Neural cell (in vitro differentiated cells): ENCODE measurements at regions not wholly inside any gene's neighbourhood (a gene's known extent, or its start where the extent isn't known, plus 50 kb on each side); places are given as distances from the start of the nearest gene placed in this dataset.

Experiments used
- H2AFZ ChIP-seq: fragments of 200-600, 300-800 bp; sonication (generic), shearing (Covaris generic); 2 replicates; pipeline ENCODE4 v1.6.0; 2014; ENCODE audit warnings: low read depth, mild to moderate bottlenecking, antibody characterized with exemption, low read length, moderate library complexity
- H3F3A ChIP-seq: fragments of 200-600 bp; shearing (Covaris generic); 2 replicates; pipeline ENCODE4 v1.6.1; 2016; ENCODE audit warnings: mild to moderate bottlenecking, moderate library complexity, mixed read lengths, antibody characterized with exemption, low read length; ENCODE audit not compliant: insufficient read depth, poor library complexity, severe bottlenecking
- H3K27ac ChIP-seq: fragments of 200-600, 300-800 bp; sonication (generic), shearing (Covaris generic); 2 replicates; pipeline ENCODE4 v1.5.1; 2014; ENCODE audit warnings: mild to moderate bottlenecking, low read length, moderate library complexity
- H3K27me3 ChIP-seq: fragments of 300-800, 200-600 bp; sonication (generic), shearing (Covaris generic); 2 replicates; pipeline ENCODE4 v1.6.0; 2014; ENCODE audit warnings: mild to moderate bottlenecking, low read depth, low read length, moderate library complexity; ENCODE audit not compliant: insufficient read depth
- H3K36me3 ChIP-seq: fragments of 300-800, 200-600 bp; sonication (generic), shearing (Covaris generic); 2 replicates; pipeline ENCODE4 v1.5.1; 2014; ENCODE audit warnings: mild to moderate bottlenecking, antibody characterized with exemption, low read length, moderate library complexity; ENCODE audit not compliant: insufficient read depth
- H3K4me2 ChIP-seq: fragments of 300-800, 200-600 bp; sonication (generic), shearing (Covaris generic); 2 replicates; pipeline ENCODE4 v1.6.0; 2014; ENCODE audit warnings: mild to moderate bottlenecking, low read length
- H3K4me3 ChIP-seq: fragments of 300-800, 200-600 bp; sonication (generic), shearing (Covaris generic); 2 replicates; pipeline ENCODE4 v1.5.1; 2014; ENCODE audit warnings: mild to moderate bottlenecking, low read length, moderate library complexity
- H3K79me2 ChIP-seq: fragments of 200-600 bp; shearing (Covaris generic); replicated peaks from 2 replicates; pipeline ENCODE4 v1.6.0; 2014; ENCODE audit warnings: mild to moderate bottlenecking, low read length, moderate library complexity; ENCODE audit not compliant: insufficient read depth
- H3K9ac ChIP-seq: fragments of 300-800, 200-600 bp; sonication (generic), shearing (Covaris generic); 2 replicates; pipeline ENCODE4 v1.6.1; 2016; ENCODE audit warnings: mild to moderate bottlenecking, low read length, mixed read lengths
- H3K9me2 ChIP-seq: fragments of 200-600 bp; shearing (Covaris generic); 2 replicates; pipeline ENCODE4 v1.6.1; 2016; ENCODE audit warnings: mild to moderate bottlenecking, low read length, mixed read lengths; ENCODE audit not compliant: insufficient read depth
- H3K9me3 ChIP-seq: fragments of 200-600, 300-800 bp; sonication (generic), shearing (Covaris generic); 2 replicates; pipeline ENCODE4 v1.6.1; 2016; ENCODE audit warnings: mild to moderate bottlenecking, mixed run types, low read length, moderate library complexity, mixed read lengths
- H4K20me1 ChIP-seq: fragments of 200-600 bp; shearing (Covaris generic); 2 replicates; pipeline ENCODE4 v1.6.1; 2016; ENCODE audit warnings: mild to moderate bottlenecking, mixed run types; ENCODE audit not compliant: insufficient read depth
- EP300 ChIP-seq: fragments of 450-650 bp; conservative IDR thresholded peaks from 2 replicates; pipeline ENCODE4 v1.6.1; 2014; ENCODE audit warnings: antibody characterized with exemption, mild to moderate bottlenecking, moderate library complexity; ENCODE audit not compliant: poor library complexity, severe bottlenecking
- EZH2 ChIP-seq: fragments of 200-600, 300-800 bp; shearing (Covaris generic), sonication (generic); IDR thresholded peaks from 2 replicates; pipeline ENCODE4 v1.6.1; 2014; ENCODE audit warnings: antibody characterized with exemption, low read length, borderline replicate concordance, mild to moderate bottlenecking; ENCODE audit not compliant: insufficient read depth, poor library complexity, severe bottlenecking
- MXI1 ChIP-seq: fragments of 450-650 bp; conservative IDR thresholded peaks from 2 replicates; pipeline ENCODE4 v1.6.1; 2014; ENCODE audit warnings: antibody characterized with exemption, mild to moderate bottlenecking; ENCODE audit not compliant: poor library complexity, severe bottlenecking
- POLR2AphosphoS5 ChIP-seq: IDR thresholded peaks from 2 replicates; pipeline ENCODE4 v1.6.1; 2012
- RAD21 ChIP-seq: fragments of 450-650 bp; conservative IDR thresholded peaks from 2 replicates; pipeline ENCODE4 v1.6.1; 2014; ENCODE audit warnings: antibody characterized with exemption, mild to moderate bottlenecking, moderate library complexity
- SMC3 ChIP-seq: fragments of 450-650 bp; conservative IDR thresholded peaks from 2 replicates; pipeline ENCODE4 v1.6.1; 2014; ENCODE audit warnings: antibody characterized with exemption, mild to moderate bottlenecking, moderate library complexity; ENCODE audit not compliant: poor library complexity
- TAF1 ChIP-seq: IDR thresholded peaks from 2 replicates; pipeline ENCODE4 v1.6.1; 2012; ENCODE audit warnings: low read depth
- TF ChIP-seq, protein P1 (sequence below): fragments of 450-650 bp; IDR thresholded peaks from 2 replicates; pipeline ENCODE4 v1.5.1; 2014; ENCODE audit warnings: antibody characterized with exemption, mild to moderate bottlenecking, moderate library complexity; ENCODE audit not compliant: poor library complexity, severe bottlenecking
- TF ChIP-seq, protein P2 (sequence below): IDR thresholded peaks from 2 replicates; pipeline ENCODE4 v1.6.1; 2012; ENCODE audit warnings: borderline replicate concordance

DNA sequence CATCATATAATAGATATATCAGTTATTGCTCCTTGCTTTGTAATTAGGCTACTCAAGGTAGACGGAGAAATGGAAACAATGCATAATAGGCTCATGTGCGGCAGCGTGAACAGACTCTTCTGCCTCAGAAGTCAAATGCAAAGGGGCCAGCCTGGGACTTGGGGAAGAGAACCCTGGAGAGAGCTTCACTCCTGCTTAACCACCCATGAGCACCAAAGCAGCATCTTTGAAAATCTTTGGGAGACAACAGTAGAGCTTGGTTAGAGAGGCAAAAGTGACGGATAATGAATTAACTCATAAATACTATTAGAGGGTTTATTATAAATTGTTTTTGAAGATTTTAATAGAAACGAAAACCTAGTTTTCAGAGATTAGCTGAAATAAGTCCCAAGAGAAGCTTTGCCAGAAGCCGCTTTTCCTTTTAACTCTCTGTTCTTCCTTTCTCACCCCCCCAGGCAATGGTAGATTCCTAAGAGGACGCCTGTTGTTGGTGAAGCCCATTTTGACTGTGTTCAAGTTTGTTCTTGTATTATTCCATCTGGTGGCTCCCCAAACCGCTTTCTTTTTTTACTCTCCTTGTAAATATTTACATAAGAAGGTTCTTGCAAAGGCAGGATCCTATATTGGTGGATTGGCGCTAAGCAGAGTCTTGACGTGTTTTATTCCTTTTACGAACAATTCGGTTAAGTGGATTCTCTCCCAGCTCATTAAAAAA lies 196.0 kb upstream of the TPRG1 start:
- H3K9me2 ChIP-seq: no peaks in the 10 kb centered on the region
- no peak overlapping the region for H3K4me2 ChIP-seq
- H3F3A ChIP-seq: no peaks in the 10 kb centered on the region
- H3K27me3 ChIP-seq: no peaks in the 10 kb centered on the region
- H4K20me1 ChIP-seq: no peaks in the 10 kb centered on the region
- H3K9ac ChIP-seq: no peak overlapping the region
- no peak overlapping the region for H3K4me3 ChIP-seq
- no peaks in the 10 kb centered on the region for H3K9me3 ChIP-seq
- H3K36me3 ChIP-seq: no peaks in the 10 kb centered on the region
- TF ChIP-seq, protein P1, sequence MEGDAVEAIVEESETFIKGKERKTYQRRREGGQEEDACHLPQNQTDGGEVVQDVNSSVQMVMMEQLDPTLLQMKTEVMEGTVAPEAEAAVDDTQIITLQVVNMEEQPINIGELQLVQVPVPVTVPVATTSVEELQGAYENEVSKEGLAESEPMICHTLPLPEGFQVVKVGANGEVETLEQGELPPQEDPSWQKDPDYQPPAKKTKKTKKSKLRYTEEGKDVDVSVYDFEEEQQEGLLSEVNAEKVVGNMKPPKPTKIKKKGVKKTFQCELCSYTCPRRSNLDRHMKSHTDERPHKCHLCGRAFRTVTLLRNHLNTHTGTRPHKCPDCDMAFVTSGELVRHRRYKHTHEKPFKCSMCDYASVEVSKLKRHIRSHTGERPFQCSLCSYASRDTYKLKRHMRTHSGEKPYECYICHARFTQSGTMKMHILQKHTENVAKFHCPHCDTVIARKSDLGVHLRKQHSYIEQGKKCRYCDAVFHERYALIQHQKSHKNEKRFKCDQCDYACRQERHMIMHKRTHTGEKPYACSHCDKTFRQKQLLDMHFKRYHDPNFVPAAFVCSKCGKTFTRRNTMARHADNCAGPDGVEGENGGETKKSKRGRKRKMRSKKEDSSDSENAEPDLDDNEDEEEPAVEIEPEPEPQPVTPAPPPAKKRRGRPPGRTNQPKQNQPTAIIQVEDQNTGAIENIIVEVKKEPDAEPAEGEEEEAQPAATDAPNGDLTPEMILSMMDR: no peak
- no peak for TF ChIP-seq EP300
- TF ChIP-seq TAF1: no peak
- no peak overlapping the region for H3K27ac ChIP-seq
- H2AFZ ChIP-seq: no peak overlapping the region
- H3K79me2 ChIP-seq: no peaks in the 10 kb centered on the region

DNA sequence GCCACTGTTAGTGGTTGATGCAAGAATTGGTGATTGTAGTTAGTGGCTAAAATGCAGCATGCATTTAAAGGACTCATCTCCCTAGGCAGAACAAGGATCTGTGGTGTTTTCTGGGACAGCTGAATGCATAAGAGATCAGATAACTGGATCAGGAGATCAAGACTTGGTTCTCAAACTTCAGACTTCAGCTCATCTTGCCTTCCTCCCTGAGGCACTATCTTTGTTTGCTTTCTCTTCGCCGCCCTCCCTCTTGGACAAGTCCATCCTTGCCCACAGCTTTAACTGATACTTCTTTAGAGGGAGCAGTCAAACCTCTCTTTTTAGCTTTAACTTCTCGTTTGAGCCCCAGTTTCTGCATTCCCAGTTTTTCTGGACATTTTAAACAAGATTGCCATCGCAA lies 195.4 kb upstream of the TPRG1 start:
- no peaks in the 10 kb centered on the region for H4K20me1 ChIP-seq
- H3K9me2 ChIP-seq: no peaks in the 10 kb centered on the region
- H3K4me3 ChIP-seq: no peak overlapping the region
- no peak overlapping the region for H3K27ac ChIP-seq
- H3K9me3 ChIP-seq: no peaks in the 10 kb centered on the region
- no peak overlapping the region for H3K4me2 ChIP-seq
- H3K9ac ChIP-seq: no peak overlapping the region
- no peaks in the 10 kb centered on the region for H3F3A ChIP-seq
- H3K79me2 ChIP-seq: no peaks in the 10 kb centered on the region
- H3K36me3 ChIP-seq: no peaks in the 10 kb centered on the region
- no peaks in the 10 kb centered on the region for H3K27me3 ChIP-seq
- H2AFZ ChIP-seq: no peak overlapping the region
- TF ChIP-seq RAD21: no peak
- TF ChIP-seq, protein P2, sequence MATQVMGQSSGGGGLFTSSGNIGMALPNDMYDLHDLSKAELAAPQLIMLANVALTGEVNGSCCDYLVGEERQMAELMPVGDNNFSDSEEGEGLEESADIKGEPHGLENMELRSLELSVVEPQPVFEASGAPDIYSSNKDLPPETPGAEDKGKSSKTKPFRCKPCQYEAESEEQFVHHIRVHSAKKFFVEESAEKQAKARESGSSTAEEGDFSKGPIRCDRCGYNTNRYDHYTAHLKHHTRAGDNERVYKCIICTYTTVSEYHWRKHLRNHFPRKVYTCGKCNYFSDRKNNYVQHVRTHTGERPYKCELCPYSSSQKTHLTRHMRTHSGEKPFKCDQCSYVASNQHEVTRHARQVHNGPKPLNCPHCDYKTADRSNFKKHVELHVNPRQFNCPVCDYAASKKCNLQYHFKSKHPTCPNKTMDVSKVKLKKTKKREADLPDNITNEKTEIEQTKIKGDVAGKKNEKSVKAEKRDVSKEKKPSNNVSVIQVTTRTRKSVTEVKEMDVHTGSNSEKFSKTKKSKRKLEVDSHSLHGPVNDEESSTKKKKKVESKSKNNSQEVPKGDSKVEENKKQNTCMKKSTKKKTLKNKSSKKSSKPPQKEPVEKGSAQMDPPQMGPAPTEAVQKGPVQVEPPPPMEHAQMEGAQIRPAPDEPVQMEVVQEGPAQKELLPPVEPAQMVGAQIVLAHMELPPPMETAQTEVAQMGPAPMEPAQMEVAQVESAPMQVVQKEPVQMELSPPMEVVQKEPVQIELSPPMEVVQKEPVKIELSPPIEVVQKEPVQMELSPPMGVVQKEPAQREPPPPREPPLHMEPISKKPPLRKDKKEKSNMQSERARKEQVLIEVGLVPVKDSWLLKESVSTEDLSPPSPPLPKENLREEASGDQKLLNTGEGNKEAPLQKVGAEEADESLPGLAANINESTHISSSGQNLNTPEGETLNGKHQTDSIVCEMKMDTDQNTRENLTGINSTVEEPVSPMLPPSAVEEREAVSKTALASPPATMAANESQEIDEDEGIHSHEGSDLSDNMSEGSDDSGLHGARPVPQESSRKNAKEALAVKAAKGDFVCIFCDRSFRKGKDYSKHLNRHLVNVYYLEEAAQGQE: no peak
- no peak for TF ChIP-seq EZH2
- TF ChIP-seq MXI1: no peak
- TF ChIP-seq TAF1: no peak
- TF ChIP-seq POLR2AphosphoS5: no peak
- no peak for TF ChIP-seq SMC3
- TF ChIP-seq, protein P1: no peak
